ENCODE measurements at regions not wholly inside any gene's neighbourhood (a gene's known extent, or its start where the extent isn't known, plus 50 kb on each side); places are given as distances from the start of the nearest gene placed in this dataset.

- TF ChIP-seq CTCF (IDR thresholded peaks at IDR 0.05) (no peak), POLR2AphosphoS5 (IDR thresholded peaks at IDR 0.05) (no peak), POLR2A (IDR thresholded peaks at IDR 0.05; ENCODE audit: low read depth) (no peak)
Observed at GRCh38 chr3:106837616-106838015, 539.6 kb upstream of the CCDC54 start.

Measured in esophagus muscularis mucosa (tissue), 3 donors.